IMR-90 (cell line): ENCODE measurements at regions not wholly inside any gene's neighbourhood (a gene's known extent, or its start where the extent isn't known, plus 50 kb on each side); places are given as distances from the start of the nearest gene placed in this dataset.

Source experiments
- ATAC-seq: fragments of 200-7000 bp; cut with Tn5 transposase; 2 replicates; pipeline ENCODE4 v1.9.1; 2020; ENCODE audit warnings: low read depth, mild to moderate bottlenecking, moderate library complexity
- BruUV-seq: library from RNA; stranded (reverse); fragments of 400-500 nt; replicated peaks from 2 replicates; lab custom pipeline; 2021; lab: Mats Ljungman, UMichigan
- CTCF ChIA-PET: fragments of 300-600 bp; formaldehyde crosslinking; extraction: SDS; loops from one replicate; lab custom pipeline; 2021; ENCODE audit warnings: antibody characterized with exemption; lab: Yijun Ruan, JAX
- POLR2A ChIA-PET: fragments of 300-600 bp; sonication (Branson Sonifier 250); formaldehyde crosslinking; loops from one replicate; lab custom pipeline; 2022; ENCODE audit warnings: antibody characterized with exemption; ENCODE audit not compliant: unreplicated experiment; lab: Charles Lee
- DNase-seq: peaks from one replicate; pipeline ENCODE4 v3.0.0; 2013
- H2AFZ ChIP-seq: replicated peaks from 2 replicates; pipeline ENCODE3; 2013; ENCODE audit warnings: low read length, mild to moderate bottlenecking; ENCODE audit not compliant: poor library complexity
- H2AK5ac ChIP-seq: 2 replicates; pipeline ENCODE4 v1.6.1; 2013; ENCODE audit warnings: low read depth, low read length, inconsistent platforms
- H2AK9ac ChIP-seq: replicated peaks from 2 replicates; pipeline ENCODE3; 2013; ENCODE audit warnings: mild to moderate bottlenecking, low read depth, low read length, moderate library complexity; ENCODE audit not compliant: poor library complexity
- H2BK120ac ChIP-seq: 2 replicates; pipeline ENCODE4 v1.6.1; 2013; ENCODE audit warnings: low read depth, low read length, inconsistent platforms
- H2BK15ac ChIP-seq: 3 replicates; pipeline ENCODE4 v1.6.1; 2013; ENCODE audit warnings: low read depth, low read length, inconsistent platforms
- H2BK20ac ChIP-seq: 2 replicates; pipeline ENCODE4 v1.6.1; 2013; ENCODE audit warnings: low read depth, mild to moderate bottlenecking, inconsistent platforms, low read length, moderate library complexity
- H2BK5ac ChIP-seq: 2 replicates; pipeline ENCODE4 v1.6.1; 2013; ENCODE audit warnings: mild to moderate bottlenecking, low read depth, low read length, inconsistent platforms; ENCODE audit not compliant: poor library complexity, severe bottlenecking
- H3K14ac ChIP-seq: replicated peaks from 2 replicates; pipeline ENCODE4 v1.6.1; 2013; ENCODE audit warnings: low read depth, low read length, inconsistent platforms
- H3K18ac ChIP-seq: 2 replicates; pipeline ENCODE4 v1.6.1; 2013; ENCODE audit warnings: low read depth, low read length, control low read depth
- H3K23ac ChIP-seq: 2 replicates; pipeline ENCODE4 v1.6.1; 2013; ENCODE audit warnings: low read depth, low read length, inconsistent platforms
- H3K27ac ChIP-seq: 2 replicates; pipeline ENCODE4 v1.5.1; 2013; ENCODE audit warnings: mild to moderate bottlenecking, control low read depth, low read length; ENCODE audit not compliant: insufficient read depth
- H3K27me3 ChIP-seq: 2 replicates; pipeline ENCODE4 v1.6.1; 2013; ENCODE audit warnings: low read length; ENCODE audit not compliant: control insufficient read depth, insufficient read depth
- H3K36me3 ChIP-seq: 2 replicates; pipeline ENCODE4 v1.6.1; 2013; ENCODE audit warnings: low read length, mixed read lengths; ENCODE audit not compliant: control insufficient read depth, insufficient read depth
- H3K4ac ChIP-seq: 2 replicates; pipeline ENCODE4 v1.6.1; 2013; ENCODE audit warnings: low read depth, low read length, inconsistent platforms
- H3K4me1 ChIP-seq: 2 replicates; pipeline ENCODE4 v1.6.1; 2013; ENCODE audit warnings: low read length, mixed read lengths; ENCODE audit not compliant: control insufficient read depth, insufficient read depth
- H3K4me2 ChIP-seq: 2 replicates; pipeline ENCODE4 v1.6.1; 2013; ENCODE audit warnings: low read depth, mild to moderate bottlenecking, control low read depth, low read length, moderate library complexity
- H3K4me3 ChIP-seq: 2 replicates; pipeline ENCODE4 v1.5.1; 2013; ENCODE audit warnings: low read depth, mild to moderate bottlenecking, control low read depth, low read length, moderate library complexity; ENCODE audit not compliant: insufficient read depth
- H3K56ac ChIP-seq: 2 replicates; pipeline ENCODE4 v1.6.1; 2013; ENCODE audit warnings: low read length, inconsistent platforms; ENCODE audit not compliant: insufficient read depth; ENCODE audit errors: extremely low read depth
- H3K79me1 ChIP-seq, 2 experiments: 2 replicates each; pipeline ENCODE4 v1.6.1; 2013; ENCODE audit warnings: low read length in 2 of 2, inconsistent platforms in 1 of 2, low read depth in 1 of 2
- H3K9ac ChIP-seq: 2 replicates; pipeline ENCODE4 v1.6.1; 2013; ENCODE audit warnings: low read depth, low read length, control low read depth
- H3K9me1 ChIP-seq: 2 replicates; pipeline ENCODE4 v1.6.1; 2013; ENCODE audit warnings: low read length, inconsistent platforms; ENCODE audit not compliant: insufficient read depth
- H3K9me3 ChIP-seq: 2 replicates; pipeline ENCODE4 v1.6.1; 2013; ENCODE audit warnings: low read length; ENCODE audit not compliant: control insufficient read depth, insufficient read depth
- H4K20me1 ChIP-seq: 2 replicates; pipeline ENCODE4 v1.6.1; 2013; ENCODE audit warnings: low read length, inconsistent platforms; ENCODE audit not compliant: insufficient read depth
- H4K5ac ChIP-seq: 2 replicates; pipeline ENCODE4 v1.6.1; 2013; ENCODE audit warnings: mild to moderate bottlenecking, low read depth, low read length, control low read depth
- H4K8ac ChIP-seq, 2 experiments: 2 replicates each; pipeline ENCODE4 v1.6.1; 2013; ENCODE audit warnings: low read depth in 2 of 2, low read length in 2 of 2, control low read depth in 1 of 2, inconsistent platforms in 1 of 2
- H4K91ac ChIP-seq: 2 replicates; pipeline ENCODE4 v1.6.1; 2013; ENCODE audit warnings: low read depth, low read length, inconsistent platforms; ENCODE audit not compliant: insufficient read depth
- MAZ ChIP-seq: IDR thresholded peaks from 2 replicates; pipeline ENCODE4 v1.6.1; 2012; ENCODE audit warnings: low read depth, mild to moderate bottlenecking, low read length, improper control_type of control experiment, moderate library complexity, borderline replicate concordance
- WGBS, 2 experiments: methylation state at CpG; one replicate each; pipeline versions ENCODE4 v1.1.5 to v1.1.7; 2013; ENCODE audit warnings: missing lambda C conversion rate in 2 of 2; ENCODE audit not compliant: insufficient read length in 1 of 2; ENCODE audit errors: extremely low coverage in 2 of 2; 5-methylcytosine and 5-hydroxymethylcytosine counted together
- dilution Hi-C: fragments of 300-500 bp; cut with HindIII; formaldehyde crosslinking; loops from one replicate; pipeline ENCODE4 v1.14.3; 2018; ENCODE audit warnings: low sequenced_read_pairs; ENCODE audit not compliant: unreplicated experiment
- in situ Hi-C: fragments of 300-500 bp; cut with MboI; formaldehyde crosslinking; loops from 3 replicates; pipeline ENCODE4 v1.14.3; 2019; ENCODE audit warnings: low sequenced_read_pairs, inconsistent platforms, mixed read lengths
- intact Hi-C: fragments of 100-400 bp; cut with micrococcal nuclease; formaldehyde crosslinking; loops from 2 replicates; pipeline ENCODE4 v1.10.0; 2022
- TF ChIP-seq, protein P1 (sequence below): fragments of 150-350 bp; IDR thresholded peaks from 2 replicates; pipeline ENCODE4 v1.6.1; 2017; ENCODE audit warnings: mild to moderate bottlenecking, antibody characterized with exemption, low read length, low read depth

DNA sequence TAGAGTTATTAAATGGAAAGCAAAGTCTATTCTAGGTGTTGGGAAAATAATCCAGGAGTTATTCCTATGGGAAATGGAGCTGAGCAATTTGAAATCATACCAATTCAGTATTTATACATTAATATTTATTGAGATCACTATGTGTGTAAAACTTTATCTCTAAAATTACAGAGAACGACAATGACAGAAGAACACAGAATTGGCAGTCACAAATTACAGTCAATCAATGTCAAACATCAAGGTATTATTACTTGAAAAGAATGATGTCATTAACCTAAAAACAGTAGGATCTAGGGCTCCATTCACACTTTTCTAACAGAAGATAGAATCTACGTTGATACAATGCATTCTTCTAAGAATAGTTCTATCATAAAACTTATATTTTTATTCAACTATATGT lies 154.9 kb upstream of the GJE1 start:
- Histone ChIP-seq H3K9me1 (no peaks in the 10 kb centered on the region), H3K27me3 (no peaks in the 10 kb centered on the region), H4K91ac (no peak overlapping the region), H3K14ac (no peak overlapping the region), H3K56ac (no peak overlapping the region), H3K9ac (no peak overlapping the region), H2BK15ac (no peak overlapping the region), H3K23ac (no peak overlapping the region), H4K8ac (no peak overlapping the region), H3K18ac (no peak overlapping the region), H3K79me1 (no peaks in the 10 kb centered on the region), H3K36me3 (no peaks in the 10 kb centered on the region), H2AK5ac (no peak overlapping the region), H3K4ac (no peak overlapping the region), H4K20me1 (no peaks in the 10 kb centered on the region), H2AK9ac (no peak overlapping the region), H2BK20ac (no peak overlapping the region), H3K27ac (no peak overlapping the region), H2AFZ (no peak overlapping the region), H3K9me3 (no peaks in the 10 kb centered on the region), H2BK5ac (no peak overlapping the region), H3K4me1 (no peaks in the 10 kb centered on the region), H3K4me2 (no peak overlapping the region), H3K4me3 (no peak overlapping the region), H2BK120ac (no peak overlapping the region), H4K5ac (no peak overlapping the region)
- dilution Hi-C loops (no loop called here), intact Hi-C loops (no loop called here), in situ Hi-C loops (no loop called here)
- no peak for TF ChIP-seq MAZ
- TF ChIP-seq, protein P1, sequence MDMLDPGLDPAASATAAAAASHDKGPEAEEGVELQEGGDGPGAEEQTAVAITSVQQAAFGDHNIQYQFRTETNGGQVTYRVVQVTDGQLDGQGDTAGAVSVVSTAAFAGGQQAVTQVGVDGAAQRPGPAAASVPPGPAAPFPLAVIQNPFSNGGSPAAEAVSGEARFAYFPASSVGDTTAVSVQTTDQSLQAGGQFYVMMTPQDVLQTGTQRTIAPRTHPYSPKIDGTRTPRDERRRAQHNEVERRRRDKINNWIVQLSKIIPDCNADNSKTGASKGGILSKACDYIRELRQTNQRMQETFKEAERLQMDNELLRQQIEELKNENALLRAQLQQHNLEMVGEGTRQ: no peak
- BruUV-seq: no TSS peak
- CTCF ChIA-PET: interaction anchor here (1.4 kb wide), 1 partner anchor 37 kb away, joined by 3 read pairs; no protein-coding TSS in a partner anchor
- WGBS, 2 experiments: no CpG with 5 or more reads among the region's 2 CpGs
- DNase-seq (no peak), ATAC-seq (no peak)
- POLR2A ChIA-PET: no interaction called here
